ENCODE measurements at regions not wholly inside any gene's neighbourhood (a gene's known extent, or its start where the extent isn't known, plus 50 kb on each side); places are given as distances from the start of the nearest gene placed in this dataset.
"Not testable (repeated sequence)": the region's sequence is repeated elsewhere in the genome, so short reads cannot be mapped to it uniquely, and the experiment has no call there.

DNA sequence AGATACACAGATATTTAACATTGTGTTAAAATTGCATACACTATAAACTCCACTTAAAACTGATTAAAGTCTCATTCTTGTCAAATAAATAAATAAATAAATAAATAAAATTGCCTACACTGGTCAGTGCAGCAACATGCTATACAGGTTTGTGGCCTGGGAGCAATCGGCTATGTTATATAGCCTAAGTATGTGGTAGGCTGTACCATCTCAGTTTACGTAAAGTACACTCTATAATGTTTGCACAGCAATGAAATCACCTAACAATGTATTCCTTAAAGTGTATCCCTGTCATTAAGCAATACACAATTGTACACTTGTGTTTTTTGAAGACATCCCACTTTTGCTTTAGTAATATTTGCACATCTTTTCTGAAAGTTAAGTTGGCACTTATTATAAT is 337.7 kb upstream of the SETBP1 start:
- Histone ChIP-seq H3K36me3 (ENCODE audit: insufficient read depth, low read length) (no peaks in the 10 kb centered on the region), H3K27me3 (ENCODE audit: insufficient read depth, low read length) (no peaks in the 10 kb centered on the region), H3K4me3 (ENCODE audit: low read length in 2 of 2) (no peak overlapping the region), H3K27ac (ENCODE audit: low read depth, low read length) (no peak overlapping the region), H3K9me3 (ENCODE audit: control insufficient read depth in 1 of 2, low read length in 2 of 2) (no peaks in the 10 kb centered on the region), H3K4me1 (ENCODE audit: insufficient read depth, low read length) (no peaks in the 10 kb centered on the region)
- Mint-ChIP-seq H3K27ac (no peak overlapping the region), H3K36me3 (no peaks in the 10 kb centered on the region), H3K9me3 (peaks cover 0 to 34% (median 17%) of the 10 kb centered on the region in 8 donors), H3K4me3 (no peak overlapping the region), H3K4me1 (no peaks in the 10 kb centered on the region), H3K27me3 (no peaks in the 10 kb centered on the region)
- intact Hi-C loops (cut with micrococcal nuclease) = no loop called here
- ChIA-PET POLR2A (ENCODE audit: partially characterized antibody) (no interaction called here), CTCF (ENCODE audit: partially characterized antibody) (no interaction called here)
- DNase-seq = no peak

DNA sequence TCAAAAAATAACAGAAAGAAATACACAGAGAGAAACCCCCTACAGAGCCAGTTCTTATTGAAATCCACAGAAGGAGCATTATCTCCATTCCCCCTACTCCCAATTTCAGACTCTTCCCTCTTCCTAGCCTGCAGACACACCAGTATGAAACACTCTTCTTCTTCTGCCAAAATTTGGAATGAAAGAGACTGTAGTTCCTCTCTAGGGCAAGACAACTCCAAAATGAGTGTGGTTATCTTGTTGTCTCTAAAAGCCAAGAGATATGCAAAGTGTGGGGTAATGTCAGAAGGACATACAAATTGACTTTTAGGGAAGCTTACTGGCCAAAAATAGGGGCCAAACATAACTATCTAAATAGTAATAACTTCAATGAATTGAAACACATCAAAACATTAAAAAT is 337.1 kb upstream of the SETBP1 start:
- Mint-ChIP-seq H3K27ac (no peak overlapping the region), H3K4me3 (no peak overlapping the region), H3K27me3 (no peaks in the 10 kb centered on the region), H3K4me1 (no peaks in the 10 kb centered on the region), H3K9me3 (peaks cover 0 to 28% (median 10%) of the 10 kb centered on the region in 8 donors), H3K36me3 (no peaks in the 10 kb centered on the region)
- Histone ChIP-seq H3K27ac (ENCODE audit: low read depth, low read length) (no peak overlapping the region), H3K4me1 (ENCODE audit: insufficient read depth, low read length) (no peaks in the 10 kb centered on the region), H3K9me3 (ENCODE audit: control insufficient read depth in 1 of 2, low read length in 2 of 2) (no peaks in the 10 kb centered on the region), H3K4me3 (ENCODE audit: low read length in 2 of 2) (no peak overlapping the region), H3K36me3 (ENCODE audit: insufficient read depth, low read length) (no peaks in the 10 kb centered on the region), H3K27me3 (ENCODE audit: insufficient read depth, low read length) (no peaks in the 10 kb centered on the region)
- ChIA-PET POLR2A (ENCODE audit: partially characterized antibody) (no interaction called here), CTCF (ENCODE audit: partially characterized antibody) (no interaction called here)
- no peak for DNase-seq
- intact Hi-C loops (cut with micrococcal nuclease) = no loop called here

DNA sequence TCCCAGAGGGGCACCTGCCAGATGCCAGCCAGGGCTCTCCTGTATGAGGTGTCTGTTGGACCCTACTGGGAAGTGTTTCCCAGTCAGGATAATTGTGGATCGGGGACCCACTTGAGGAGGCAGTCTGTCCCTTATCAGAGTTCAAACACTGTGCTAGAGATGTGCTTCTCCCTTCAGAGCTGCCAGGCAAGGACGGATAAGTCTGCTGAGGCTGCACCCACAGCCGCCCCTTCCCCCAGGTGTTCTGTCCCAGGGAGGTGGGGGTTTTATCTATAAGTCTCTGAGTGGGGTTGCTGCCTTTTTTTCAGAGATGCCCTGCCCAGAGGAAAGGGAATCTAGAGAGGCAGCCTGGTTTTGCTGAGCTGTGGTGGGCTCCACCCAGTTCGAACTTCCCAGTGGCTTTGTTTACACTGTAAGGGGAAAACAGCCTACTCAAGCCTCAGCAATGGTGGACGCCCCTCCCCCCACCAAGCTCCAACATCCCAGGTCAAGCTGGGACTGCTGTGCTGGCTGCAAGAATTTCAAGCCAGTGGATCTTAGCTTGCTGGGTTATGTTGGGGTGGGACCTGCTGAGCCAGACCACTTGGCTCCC is 324.0 kb upstream of the SETBP1 start:
- no peaks in the 10 kb centered on the region for H3K36me3 Mint-ChIP-seq
- no peaks in the 10 kb centered on the region for H3K4me1 Mint-ChIP-seq
- Histone ChIP-seq H3K27ac (ENCODE audit: low read depth, low read length) (no peak overlapping the region), H3K9me3 (ENCODE audit: control insufficient read depth in 1 of 2, low read length in 2 of 2) (no peaks in the 10 kb centered on the region), H3K36me3 (ENCODE audit: insufficient read depth, low read length) (no peaks in the 10 kb centered on the region), H3K4me1 (ENCODE audit: insufficient read depth, low read length) (no peaks in the 10 kb centered on the region), H3K27me3 (ENCODE audit: insufficient read depth, low read length) (no peaks in the 10 kb centered on the region), H3K4me3 (ENCODE audit: low read length in 2 of 2) (no peak overlapping the region)
- H3K4me3 Mint-ChIP-seq = no peak overlapping the region
- intact Hi-C loops (cut with micrococcal nuclease) = no loop called here
- ChIA-PET POLR2A (ENCODE audit: partially characterized antibody) (no interaction called here), CTCF (ENCODE audit: partially characterized antibody) (no interaction called here)
- H3K9me3 Mint-ChIP-seq = peaks cover 0 to 20% (median 5%) of the 10 kb centered on the region in 8 donors
- H3K27me3 Mint-ChIP-seq = no peaks in the 10 kb centered on the region
- DNase-seq = no peak
- H3K27ac Mint-ChIP-seq = no peak overlapping the region

DNA sequence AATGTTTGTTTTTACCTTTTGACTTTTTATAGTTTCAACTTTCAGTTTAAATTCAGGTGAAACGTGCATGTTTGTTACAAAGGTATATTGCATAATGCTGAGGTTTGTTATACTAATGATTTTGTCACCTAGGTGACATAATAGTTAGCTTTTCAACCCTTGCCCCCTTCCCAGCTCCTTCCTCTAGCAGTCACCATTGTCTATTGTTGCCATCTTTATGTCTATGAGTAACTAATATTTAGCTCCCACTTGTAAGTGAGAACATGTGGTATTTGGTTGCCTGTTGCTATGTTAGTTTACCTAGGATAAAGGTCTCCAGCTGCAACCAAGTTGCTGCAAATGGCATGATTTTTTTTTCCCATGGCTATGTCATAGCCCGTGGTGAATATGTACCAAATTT is 322.3 kb upstream of the SETBP1 start:
- Histone ChIP-seq H3K4me1 (ENCODE audit: insufficient read depth, low read length) (no peaks in the 10 kb centered on the region), H3K4me3 (ENCODE audit: low read length in 2 of 2) (no peak overlapping the region), H3K27ac (ENCODE audit: low read depth, low read length) (no peak overlapping the region), H3K36me3 (ENCODE audit: insufficient read depth, low read length) (no peaks in the 10 kb centered on the region), H3K9me3 (ENCODE audit: control insufficient read depth in 1 of 2, low read length in 2 of 2) (no peaks in the 10 kb centered on the region), H3K27me3 (ENCODE audit: insufficient read depth, low read length) (no peaks in the 10 kb centered on the region)
- no peaks in the 10 kb centered on the region for H3K4me1 Mint-ChIP-seq
- DNase-seq = no peak
- peaks cover 0 to 20% (median 5%) of the 10 kb centered on the region in 8 donors for H3K9me3 Mint-ChIP-seq
- H3K27me3 Mint-ChIP-seq = no peaks in the 10 kb centered on the region
- no peak overlapping the region for H3K27ac Mint-ChIP-seq
- H3K4me3 Mint-ChIP-seq = no peak overlapping the region
- POLR2A ChIA-PET (ENCODE audit: partially characterized antibody) = no interaction called here
- no peaks in the 10 kb centered on the region for H3K36me3 Mint-ChIP-seq
- intact Hi-C loops (cut with micrococcal nuclease) = no loop called here
- CTCF ChIA-PET (ENCODE audit: partially characterized antibody) = no interaction called here

DNA sequence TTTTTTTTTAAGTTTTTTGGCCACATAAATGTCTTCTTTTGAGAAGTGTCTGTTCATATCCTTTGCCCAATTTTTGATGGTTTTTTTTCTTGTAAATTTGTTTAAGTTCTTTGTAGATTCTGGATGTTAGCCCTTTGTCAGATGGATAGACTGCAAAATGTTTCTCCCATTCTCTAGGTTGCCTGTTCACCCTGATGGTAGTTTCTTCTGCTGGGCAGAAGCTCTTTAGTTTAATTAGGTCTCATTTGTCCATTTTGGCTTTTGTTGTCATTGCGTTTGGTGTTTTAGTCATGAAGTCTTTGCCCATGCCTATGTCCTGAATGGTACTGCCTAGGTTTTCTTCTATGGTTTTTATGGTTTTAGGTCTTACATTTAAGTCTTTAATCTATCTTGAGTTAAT is 320.9 kb upstream of the SETBP1 start:
- H3K9me3 ChIP-seq (ENCODE audit: control insufficient read depth in 1 of 2, low read length in 2 of 2); DNase-seq; POLR2A ChIA-PET (ENCODE audit: partially characterized antibody); H3K4me3 ChIP-seq (ENCODE audit: low read length in 2 of 2); H3K27ac ChIP-seq (ENCODE audit: low read depth, low read length); H3K27me3 Mint-ChIP-seq; H3K4me1 Mint-ChIP-seq; CTCF ChIA-PET (ENCODE audit: partially characterized antibody); H3K27me3 ChIP-seq (ENCODE audit: insufficient read depth, low read length); intact Hi-C loops (cut with micrococcal nuclease); H3K36me3 Mint-ChIP-seq; H3K4me3 Mint-ChIP-seq; H3K36me3 ChIP-seq (ENCODE audit: insufficient read depth, low read length); H3K4me1 ChIP-seq (ENCODE audit: insufficient read depth, low read length): not testable (repeated sequence)
- peaks cover 0 to 20% (median 3%) of the 10 kb centered on the region in 8 donors for H3K9me3 Mint-ChIP-seq
- peak overlapping the region in 1 of 7 donors; percentile 11 for H3K27ac Mint-ChIP-seq

DNA sequence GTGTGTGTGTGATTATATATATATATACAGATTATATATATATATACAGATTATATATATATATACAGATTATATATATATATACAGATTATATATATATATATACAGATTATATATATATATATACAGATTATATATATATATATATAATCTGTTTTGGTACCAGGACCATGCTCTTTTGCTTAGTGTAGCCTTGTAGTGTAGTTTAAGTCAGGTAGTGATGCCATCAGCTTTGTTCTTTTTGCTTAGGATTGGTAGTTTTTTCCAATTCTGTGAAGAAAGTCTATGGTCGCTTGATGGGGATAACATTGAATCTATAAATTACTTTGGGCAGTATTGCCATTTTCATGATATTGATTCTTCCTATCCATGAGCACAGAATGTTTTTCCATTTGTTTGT is 318.5 kb upstream of the SETBP1 start:
- H3K4me3 ChIP-seq (ENCODE audit: low read length in 2 of 2); H3K4me3 Mint-ChIP-seq; H3K4me1 ChIP-seq (ENCODE audit: insufficient read depth, low read length); intact Hi-C loops (cut with micrococcal nuclease); H3K36me3 Mint-ChIP-seq; H3K4me1 Mint-ChIP-seq; H3K9me3 Mint-ChIP-seq; POLR2A ChIA-PET (ENCODE audit: partially characterized antibody); H3K27me3 ChIP-seq (ENCODE audit: insufficient read depth, low read length); H3K27ac Mint-ChIP-seq; CTCF ChIA-PET (ENCODE audit: partially characterized antibody); H3K27ac ChIP-seq (ENCODE audit: low read depth, low read length); DNase-seq; H3K27me3 Mint-ChIP-seq; H3K9me3 ChIP-seq (ENCODE audit: control insufficient read depth in 1 of 2, low read length in 2 of 2); H3K36me3 ChIP-seq (ENCODE audit: insufficient read depth, low read length): not testable (repeated sequence)

DNA sequence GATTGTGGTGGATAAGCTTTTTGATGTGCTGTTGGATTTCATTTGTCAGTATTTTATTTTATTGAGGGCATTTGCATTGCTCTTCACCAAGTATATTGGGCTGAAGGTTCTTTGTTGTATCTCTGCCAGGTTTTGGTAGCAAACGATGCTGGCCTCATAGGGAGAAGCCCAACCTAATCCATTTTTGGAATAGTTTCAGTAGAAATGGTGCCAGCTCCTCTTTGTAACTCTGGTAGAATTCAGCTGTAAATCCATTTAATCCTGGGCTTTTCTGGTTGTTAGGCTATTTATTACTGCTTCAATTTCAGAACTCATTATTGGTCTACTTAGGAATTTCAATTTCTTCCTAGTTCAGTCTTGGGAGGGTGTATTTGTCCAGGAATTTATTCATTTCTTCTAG is 309.8 kb upstream of the SETBP1 start:
- H3K36me3 ChIP-seq (ENCODE audit: insufficient read depth, low read length) = no peaks in the 10 kb centered on the region
- Mint-ChIP-seq H3K27me3 (no peaks in the 10 kb centered on the region), H3K36me3 (no peaks in the 10 kb centered on the region), H3K27ac (no peak overlapping the region), H3K4me1 (no peaks in the 10 kb centered on the region), H3K4me3 (no peak overlapping the region), H3K9me3 (peaks cover 8 to 31% (median 19%) of the 10 kb centered on the region in 8 donors)
- DNase-seq = no peak
- intact Hi-C loops (cut with micrococcal nuclease) = no loop called here
- no peaks in the 10 kb centered on the region for H3K27me3 ChIP-seq (ENCODE audit: insufficient read depth, low read length)
- CTCF ChIA-PET (ENCODE audit: partially characterized antibody) = no interaction called here
- no peaks in the 10 kb centered on the region for H3K4me1 ChIP-seq (ENCODE audit: insufficient read depth, low read length)
- POLR2A ChIA-PET (ENCODE audit: partially characterized antibody) = no interaction called here
- no peak overlapping the region for H3K4me3 ChIP-seq (ENCODE audit: low read length in 2 of 2)
- H3K9me3 ChIP-seq (ENCODE audit: control insufficient read depth in 1 of 2, low read length in 2 of 2) = no peaks in the 10 kb centered on the region
- no peak overlapping the region for H3K27ac ChIP-seq (ENCODE audit: low read depth, low read length)

DNA sequence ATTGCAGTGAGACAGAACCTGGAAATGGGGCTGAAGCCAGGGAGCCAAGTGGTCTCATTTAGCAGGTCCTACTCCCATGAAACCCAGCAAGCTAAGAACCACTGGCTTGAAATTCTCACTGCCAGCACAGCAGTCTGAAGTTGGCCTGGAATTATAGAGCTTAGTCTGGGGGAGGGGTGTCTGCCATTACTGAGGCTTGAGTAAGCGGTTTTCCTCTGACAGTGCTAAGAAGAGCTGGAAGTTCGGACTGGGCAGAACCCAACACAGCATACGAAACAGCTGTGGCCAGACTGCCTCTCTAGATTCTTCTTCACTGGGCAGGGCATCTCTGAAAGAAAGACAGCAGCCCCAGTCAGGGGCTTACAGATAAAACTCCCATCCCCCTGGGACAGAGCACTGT is 305.7 kb upstream of the SETBP1 start:
- H3K9me3 Mint-ChIP-seq = peaks cover 6 to 46% (median 20%) of the 10 kb centered on the region in 8 donors
- H3K9me3 ChIP-seq (ENCODE audit: control insufficient read depth in 1 of 2, low read length in 2 of 2) = no peaks in the 10 kb centered on the region

More for the DNA sequence above, 305.7 kb upstream of the SETBP1 start:
- no peaks in the 10 kb centered on the region for H3K36me3 Mint-ChIP-seq
- no peaks in the 10 kb centered on the region for H3K27me3 Mint-ChIP-seq
- H3K27ac Mint-ChIP-seq = no peak overlapping the region
- ChIA-PET CTCF (ENCODE audit: partially characterized antibody) (no interaction called here), POLR2A (ENCODE audit: partially characterized antibody) (no interaction called here)
- Histone ChIP-seq H3K36me3 (ENCODE audit: insufficient read depth, low read length) (no peaks in the 10 kb centered on the region), H3K27ac (ENCODE audit: low read depth, low read length) (no peak overlapping the region), H3K27me3 (ENCODE audit: insufficient read depth, low read length) (no peaks in the 10 kb centered on the region), H3K4me1 (ENCODE audit: insufficient read depth, low read length) (no peaks in the 10 kb centered on the region), H3K4me3 (ENCODE audit: low read length in 2 of 2) (no peak overlapping the region)
- no peak overlapping the region for H3K4me3 Mint-ChIP-seq
- H3K4me1 Mint-ChIP-seq = no peaks in the 10 kb centered on the region
- intact Hi-C loops (cut with micrococcal nuclease) = no loop called here
- no peak for DNase-seq

Data from CD4-positive, alpha-beta memory T cell (primary cell).